Astrocyte (in vitro differentiated cells and primary cell): ENCODE measurements at regions not wholly inside any gene's neighbourhood (a gene's known extent, or its start where the extent isn't known, plus 50 kb on each side); places are given as distances from the start of the nearest gene placed in this dataset.

Experiments used
- EZH2 ChIP-seq: IDR thresholded peaks from 2 replicates; pipeline ENCODE4 v1.6.1; 2012; ENCODE audit warnings: mild to moderate bottlenecking, low read length, inconsistent platforms; ENCODE audit not compliant: insufficient read depth
- TF ChIP-seq, protein P1 (sequence below): IDR thresholded peaks from 2 replicates; pipeline ENCODE4 v1.5.1; 2011; ENCODE audit warnings: low read depth, mild to moderate bottlenecking, inconsistent platforms, low read length, moderate library complexity; ENCODE audit not compliant: insufficient read depth

DNA sequence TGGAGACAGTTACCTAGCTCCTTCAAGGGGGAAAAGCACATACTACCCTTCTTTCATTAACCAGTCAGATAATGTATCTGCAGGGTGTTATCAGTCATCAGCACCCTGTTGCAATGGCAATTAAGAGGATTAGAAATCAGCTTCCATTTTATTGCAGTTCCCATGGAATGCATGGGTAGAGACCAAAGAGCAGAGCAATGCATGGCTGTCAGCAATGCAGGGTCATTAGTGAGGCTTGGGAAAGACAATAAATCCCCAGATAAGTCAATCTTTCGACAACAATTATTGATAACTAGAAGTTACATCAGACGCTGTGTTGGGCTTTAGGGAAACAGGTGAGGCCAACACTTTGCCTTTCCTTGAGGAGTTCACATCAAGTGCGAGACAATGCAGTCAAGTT, 150.9 kb downstream of the MAFB start:
- TF ChIP-seq, protein P1, sequence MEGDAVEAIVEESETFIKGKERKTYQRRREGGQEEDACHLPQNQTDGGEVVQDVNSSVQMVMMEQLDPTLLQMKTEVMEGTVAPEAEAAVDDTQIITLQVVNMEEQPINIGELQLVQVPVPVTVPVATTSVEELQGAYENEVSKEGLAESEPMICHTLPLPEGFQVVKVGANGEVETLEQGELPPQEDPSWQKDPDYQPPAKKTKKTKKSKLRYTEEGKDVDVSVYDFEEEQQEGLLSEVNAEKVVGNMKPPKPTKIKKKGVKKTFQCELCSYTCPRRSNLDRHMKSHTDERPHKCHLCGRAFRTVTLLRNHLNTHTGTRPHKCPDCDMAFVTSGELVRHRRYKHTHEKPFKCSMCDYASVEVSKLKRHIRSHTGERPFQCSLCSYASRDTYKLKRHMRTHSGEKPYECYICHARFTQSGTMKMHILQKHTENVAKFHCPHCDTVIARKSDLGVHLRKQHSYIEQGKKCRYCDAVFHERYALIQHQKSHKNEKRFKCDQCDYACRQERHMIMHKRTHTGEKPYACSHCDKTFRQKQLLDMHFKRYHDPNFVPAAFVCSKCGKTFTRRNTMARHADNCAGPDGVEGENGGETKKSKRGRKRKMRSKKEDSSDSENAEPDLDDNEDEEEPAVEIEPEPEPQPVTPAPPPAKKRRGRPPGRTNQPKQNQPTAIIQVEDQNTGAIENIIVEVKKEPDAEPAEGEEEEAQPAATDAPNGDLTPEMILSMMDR = no peak
- TF ChIP-seq EZH2 = no peak
